ENCODE measurements at regions not wholly inside any gene's neighbourhood (a gene's known extent, or its start where the extent isn't known, plus 50 kb on each side); places are given as distances from the start of the nearest gene placed in this dataset.
"Not testable (repeated sequence)": the region's sequence is repeated elsewhere in the genome, so short reads cannot be mapped to it uniquely, and the experiment has no call there.

DNA sequence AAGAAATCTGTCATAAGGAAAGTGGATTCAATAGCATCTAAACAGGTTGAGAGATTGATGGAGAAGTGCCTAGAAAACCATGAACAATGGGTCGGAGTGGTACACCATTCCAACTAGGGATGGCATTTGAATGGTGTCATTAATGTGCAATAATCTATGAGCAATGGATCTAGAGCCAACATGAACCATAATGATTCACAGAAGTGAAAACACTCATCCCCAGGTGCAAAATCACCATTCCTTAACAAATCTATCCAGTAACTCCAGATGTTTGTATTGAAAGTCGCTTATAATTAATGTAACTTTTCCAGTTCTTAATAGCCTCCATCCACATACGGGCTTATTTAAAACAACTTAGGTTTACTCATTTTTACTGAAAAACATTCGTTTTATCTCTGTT lies 201.3 kb upstream of the ADGRL4 start:
- no peak for DNase-seq

DNA sequence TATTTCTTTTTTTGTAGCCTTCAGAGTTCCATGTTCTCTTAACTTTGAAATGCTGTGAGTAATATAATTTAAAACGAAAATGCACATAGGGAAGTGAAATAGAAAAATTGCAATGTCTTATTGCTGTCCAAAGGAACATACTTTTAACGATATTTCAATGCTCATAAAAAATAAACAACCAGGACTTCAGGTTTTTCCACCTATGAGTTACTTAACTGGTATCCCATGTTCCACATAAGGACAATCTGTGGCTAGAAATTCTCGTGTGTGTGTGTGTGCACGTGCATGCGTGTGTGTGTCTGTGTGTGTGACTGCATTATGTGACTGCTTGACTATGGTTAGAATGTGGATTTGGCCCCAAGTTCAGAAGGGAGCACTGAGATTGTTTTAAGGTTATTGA lies 200.8 kb upstream of the ADGRL4 start:
- no peak for DNase-seq

DNA sequence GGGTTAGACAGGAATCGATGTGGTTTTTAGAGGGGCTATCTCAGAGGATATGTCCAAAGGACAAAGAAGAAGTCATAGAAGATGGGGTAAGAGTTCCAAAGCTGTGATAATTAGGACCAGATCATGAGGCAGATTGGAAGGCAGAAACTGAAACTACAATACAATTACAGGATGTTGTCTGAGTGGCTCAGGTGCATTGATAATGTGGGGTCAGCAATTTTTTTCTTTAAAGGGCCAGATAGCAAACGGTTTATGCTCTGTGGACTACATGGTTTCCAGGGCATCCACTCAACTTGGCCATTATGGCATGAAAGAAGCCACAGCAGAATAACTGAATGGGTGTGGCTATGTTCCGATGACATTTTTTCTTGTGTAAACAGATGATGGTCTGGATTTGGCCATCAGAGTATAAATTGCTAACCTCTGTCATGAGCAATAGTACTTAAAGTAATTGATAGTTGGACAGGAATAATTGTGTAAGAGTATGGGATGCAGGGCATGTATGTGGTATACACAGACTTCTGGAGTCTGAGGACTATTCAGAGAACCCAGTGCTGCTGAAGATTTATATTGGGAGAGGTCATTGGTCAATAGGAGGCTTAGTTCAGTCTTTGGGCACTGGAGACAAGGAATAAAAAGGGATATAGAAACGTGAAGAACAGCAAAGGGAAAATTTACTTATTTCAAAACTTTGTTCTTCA lies 198.4 kb upstream of the ADGRL4 start:
- DNase-seq, result no peak

DNA sequence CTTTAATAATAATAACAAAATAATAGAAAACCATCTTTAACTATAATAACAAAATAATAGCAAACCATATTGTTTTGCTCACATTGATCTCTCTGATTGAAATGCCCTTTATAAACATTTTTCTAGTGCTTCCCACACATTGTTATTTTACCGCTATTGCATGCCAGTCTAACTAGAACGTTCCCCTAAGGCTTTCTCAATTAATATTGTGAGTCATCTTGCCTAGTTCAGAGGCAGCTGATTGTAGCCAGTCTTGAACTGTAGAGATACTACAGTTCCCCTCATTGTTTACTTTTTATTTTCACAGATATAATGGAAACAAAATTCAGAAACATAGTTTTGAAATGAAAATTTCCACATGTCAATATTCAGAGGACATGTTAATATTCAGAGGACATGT lies 192.3 kb upstream of the ADGRL4 start:
- DNase-seq, result no peak

DNA sequence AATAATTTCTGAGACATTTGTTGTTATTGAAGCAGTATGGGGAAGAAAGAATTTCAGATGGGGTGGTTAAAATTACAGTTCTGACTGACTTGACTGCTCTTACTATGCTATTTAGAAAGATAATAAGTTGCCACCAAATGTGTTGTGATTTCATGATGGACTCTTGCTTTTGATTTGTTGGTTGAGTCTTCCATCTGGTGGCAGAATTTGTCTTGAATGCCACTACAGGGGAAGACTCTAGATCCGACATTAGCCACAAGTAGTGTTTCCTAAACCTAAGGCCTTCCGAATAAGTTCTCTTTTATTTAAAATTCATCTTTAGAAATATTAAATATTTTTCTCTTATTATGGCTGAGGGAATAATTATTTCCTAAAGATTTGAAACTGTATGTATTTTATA lies 190.9 kb upstream of the ADGRL4 start:
- no peak for DNase-seq

DNA sequence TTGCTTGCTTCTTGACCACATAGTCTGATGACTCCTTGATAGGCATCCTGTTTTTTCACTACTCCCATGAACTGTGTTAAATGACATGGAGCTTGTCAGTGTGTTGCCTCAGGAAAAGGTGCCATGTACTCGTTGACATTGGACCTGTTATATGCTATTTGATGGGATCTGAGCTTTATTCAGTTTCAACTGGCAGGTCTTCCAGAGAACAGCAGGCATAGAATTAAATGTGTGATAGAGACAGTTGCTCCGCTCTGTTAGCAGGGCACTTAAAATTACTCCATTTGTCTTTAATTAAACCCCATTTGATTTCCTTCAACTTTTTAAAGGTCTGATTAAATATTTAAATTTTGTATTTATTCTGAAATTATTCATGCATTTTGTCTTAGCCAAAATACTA lies 189.7 kb upstream of the ADGRL4 start:
- no peak for DNase-seq

DNA sequence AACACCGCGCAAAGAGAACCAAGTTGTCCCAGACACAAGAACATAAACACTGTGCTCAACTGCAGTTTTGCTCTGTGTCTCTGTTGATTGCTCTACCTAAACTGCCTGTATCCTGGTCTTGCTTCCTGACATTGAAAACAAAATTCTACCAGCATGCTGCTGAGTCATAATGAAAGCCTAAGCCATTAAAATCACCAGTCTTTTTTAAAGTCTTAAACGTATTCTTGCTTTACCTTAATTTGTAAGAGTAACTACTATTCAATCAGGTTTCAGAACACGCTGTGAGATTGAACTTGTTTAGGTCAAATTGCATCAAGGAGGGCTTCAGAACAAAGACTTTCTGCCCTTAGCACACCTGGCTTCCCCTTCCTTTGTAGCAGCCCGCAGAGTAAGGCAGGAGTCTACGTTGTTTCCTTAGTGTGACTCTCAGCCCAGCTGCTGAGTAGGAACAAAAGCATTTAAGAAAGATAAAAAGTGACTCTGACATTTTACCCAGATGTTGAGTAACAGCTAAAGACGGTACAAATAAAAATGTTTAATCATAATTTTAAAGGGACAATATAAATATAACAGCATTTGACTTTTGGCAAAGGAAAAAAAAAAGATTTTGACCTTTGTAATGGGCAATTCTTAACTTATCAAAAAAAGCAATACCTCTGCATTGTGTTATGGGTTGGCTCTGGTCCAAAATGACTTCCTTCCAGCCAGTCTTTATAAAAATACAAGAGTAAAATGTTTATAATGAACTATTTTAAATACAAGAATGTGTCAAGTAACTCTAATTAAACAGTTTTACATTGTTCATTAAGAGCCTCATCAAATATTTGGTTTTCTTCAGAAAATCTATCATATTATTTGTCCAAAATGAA lies 186.9 kb upstream of the ADGRL4 start:
- DNase-seq, result no peak

DNA sequence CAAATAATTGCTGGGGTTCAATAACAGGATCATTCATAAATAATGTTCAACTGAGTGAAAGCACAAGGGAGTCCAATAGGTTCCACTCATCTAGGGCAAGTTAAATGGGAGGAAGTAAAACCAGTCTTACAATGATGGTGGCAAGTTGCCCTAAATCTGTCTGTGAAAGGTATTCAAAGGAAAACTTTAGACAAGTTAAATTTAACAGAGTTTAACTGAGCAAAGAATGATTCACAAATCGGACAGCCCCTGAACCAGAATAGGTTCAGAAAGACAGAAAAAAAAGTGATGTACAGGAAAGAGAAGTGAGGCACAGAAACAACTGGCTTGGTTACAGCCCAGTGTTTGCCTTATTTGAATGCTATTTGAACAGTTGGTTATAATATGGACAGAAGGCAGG lies 183.5 kb upstream of the ADGRL4 start:
- no peak for DNase-seq

DNA sequence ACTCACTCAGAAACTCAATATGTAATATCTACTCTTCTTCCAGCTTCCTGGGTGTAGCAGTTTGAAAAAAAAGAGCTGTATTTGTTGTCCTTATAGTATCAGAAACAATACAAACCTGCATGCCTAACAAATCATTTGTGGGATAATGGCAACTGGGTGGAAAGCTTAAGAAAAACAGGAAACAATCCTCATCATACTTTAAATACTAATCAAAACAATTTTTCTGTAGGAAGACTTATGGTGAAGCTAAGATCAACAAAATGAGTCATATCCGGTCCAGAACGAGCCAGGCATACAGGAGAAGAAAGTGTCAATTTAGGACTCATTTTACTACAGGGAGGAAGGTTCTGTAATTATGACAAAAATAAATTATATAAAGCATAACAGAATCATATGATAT lies 181.8 kb upstream of the ADGRL4 start:
- no peak for DNase-seq

DNA sequence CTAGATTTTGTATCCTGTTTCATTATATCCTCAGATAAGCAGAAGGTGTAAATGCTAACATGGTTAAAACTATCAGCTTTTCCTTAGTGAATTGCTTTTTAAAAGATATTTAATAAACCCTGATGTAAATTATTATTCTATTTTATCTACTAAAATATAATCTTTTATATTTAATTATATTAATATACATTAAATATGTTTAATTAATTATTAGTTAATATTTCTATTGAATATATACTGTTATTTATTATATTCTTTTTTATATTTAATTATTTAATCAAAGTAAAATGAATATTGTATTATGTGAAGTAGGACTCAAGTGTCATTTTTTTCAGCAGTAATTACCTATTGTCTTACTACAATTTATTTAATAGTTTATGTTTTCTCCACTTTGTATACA lies 179.7 kb upstream of the ADGRL4 start:
- no peak for DNase-seq

DNA sequence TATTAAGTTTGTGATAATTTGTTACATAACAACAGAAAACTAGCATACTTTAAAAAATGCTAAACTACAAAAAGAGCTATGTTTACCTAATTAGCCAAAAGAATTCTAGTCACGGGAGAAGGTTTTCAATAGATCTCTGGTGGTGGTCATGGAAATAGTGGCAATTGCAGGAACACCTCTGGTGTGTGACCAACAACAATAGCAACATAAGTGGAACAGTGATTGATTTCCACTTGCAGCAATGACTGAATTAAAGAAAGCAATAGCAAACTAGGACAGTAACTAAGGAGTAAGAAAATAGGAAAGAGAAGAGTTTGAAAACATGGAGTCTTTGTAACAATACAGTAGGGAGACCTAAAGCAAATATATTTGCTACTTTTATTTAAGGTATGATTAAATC lies 171.3 kb upstream of the ADGRL4 start:
- DNase-seq, result no peak

DNA sequence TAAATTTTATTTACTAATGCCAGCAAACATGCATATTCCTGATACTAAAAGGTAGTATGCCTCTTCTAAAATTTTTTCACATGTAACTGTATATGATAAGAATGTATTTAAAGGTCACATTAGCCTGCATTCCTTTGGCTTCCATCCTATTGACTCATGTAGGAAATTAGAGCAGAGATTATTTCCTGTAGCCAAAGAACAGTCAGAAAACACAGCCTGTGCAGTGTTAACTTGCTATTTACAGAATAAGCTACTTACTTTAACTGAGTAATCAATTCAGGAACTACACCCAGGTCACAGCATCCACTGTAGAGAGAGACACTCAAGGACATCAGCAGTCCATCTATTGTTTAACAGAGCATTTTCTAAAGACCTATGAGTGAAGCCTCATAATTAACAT lies 154.5 kb upstream of the ADGRL4 start:
- no peak for DNase-seq

DNA sequence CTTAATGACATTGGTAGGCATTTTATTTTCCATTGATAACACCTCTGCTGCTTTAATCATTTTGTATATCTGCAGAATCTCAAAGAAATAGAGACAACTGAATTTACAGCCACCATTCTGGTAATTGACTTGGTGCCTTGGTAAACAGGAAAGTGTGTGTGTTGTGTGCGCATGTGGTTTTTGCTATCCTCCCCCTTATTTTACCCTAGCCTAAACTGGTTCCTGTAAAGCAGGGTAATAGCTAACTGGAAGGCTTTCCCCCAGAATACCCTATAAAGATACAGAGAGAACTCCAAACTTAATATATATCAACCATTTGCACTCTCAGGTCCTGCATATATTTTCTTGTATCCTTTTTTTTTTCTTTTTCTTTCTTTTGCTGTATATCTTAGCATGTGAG lies 149.5 kb upstream of the ADGRL4 start:
- DNase-seq, result no peak

DNA sequence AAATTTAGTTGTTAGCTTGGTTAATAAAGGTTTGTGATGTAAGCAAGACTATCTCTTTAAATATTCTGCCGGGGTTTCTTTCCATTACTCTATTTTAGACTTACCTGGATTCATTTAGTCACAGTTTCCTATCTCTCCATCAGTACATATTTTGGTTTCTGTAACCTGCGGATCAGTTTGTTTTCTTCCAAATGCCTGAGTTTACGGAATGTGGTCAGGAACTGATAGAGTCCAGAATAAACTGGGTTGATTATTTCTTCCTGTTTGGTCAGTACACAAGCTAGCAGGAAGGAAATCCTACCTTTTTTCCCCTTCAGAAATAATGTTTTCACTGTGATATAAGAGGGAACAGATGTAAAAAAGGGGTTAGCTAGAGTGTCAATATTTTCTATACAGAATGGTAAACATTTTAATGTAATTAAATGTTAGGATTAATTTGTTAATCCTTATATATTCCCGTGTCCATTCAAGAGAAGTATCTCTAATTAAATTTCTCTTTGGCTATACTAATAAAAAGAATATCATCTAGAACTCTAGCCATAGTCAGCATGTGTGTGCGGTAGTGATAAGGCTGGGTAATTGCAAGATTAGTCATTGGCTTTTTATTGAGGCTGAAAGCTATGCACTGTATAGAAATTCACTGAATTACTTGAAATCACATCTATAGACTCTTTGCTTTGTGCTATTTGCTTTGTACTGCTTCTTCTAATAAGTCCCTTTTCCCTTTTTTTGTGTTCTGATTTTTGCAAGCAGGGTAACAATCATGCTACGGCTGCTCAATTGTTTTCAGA lies 144.7 kb upstream of the ADGRL4 start:
- no peak for DNase-seq

DNA sequence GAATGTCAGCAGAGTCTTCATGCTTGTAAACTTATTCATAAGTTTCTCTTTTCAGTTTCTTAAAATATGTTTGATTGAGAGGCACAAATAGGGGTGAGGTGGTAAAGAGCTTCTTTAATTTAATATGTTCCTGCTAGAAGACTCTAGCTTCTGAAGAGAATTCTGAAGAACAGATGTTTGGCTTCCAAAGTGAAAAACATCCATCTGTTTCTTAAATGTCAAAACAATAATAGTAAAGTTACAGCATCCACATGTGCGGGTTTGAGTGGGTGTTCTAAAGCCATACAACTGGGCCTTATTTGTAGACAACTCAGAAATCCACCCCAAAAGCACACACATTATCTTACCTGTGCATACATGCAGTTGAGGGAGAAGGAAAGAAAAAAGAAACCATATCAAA lies 144.0 kb upstream of the ADGRL4 start:
- DNase-seq, result no peak

DNA sequence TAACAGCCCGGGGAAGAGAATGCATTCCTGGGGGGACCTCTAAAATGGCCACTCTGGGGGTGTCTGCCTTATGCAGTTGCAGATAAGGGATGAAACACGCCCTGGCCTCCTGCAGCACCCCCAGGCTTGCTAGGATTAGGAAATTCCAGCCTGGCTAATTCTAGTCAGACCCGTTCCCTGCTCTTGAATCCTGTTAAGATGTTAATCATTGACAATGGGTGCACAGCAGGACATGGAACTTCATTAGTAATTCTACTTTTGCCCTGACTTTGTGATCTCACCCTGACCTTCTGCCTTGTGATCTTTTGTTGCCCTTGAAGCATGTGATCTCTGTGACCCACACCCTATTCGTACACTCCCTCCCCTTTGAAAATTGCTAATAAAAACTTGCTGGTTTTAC lies 131.7 kb upstream of the ADGRL4 start:
- DNase-seq, result not testable (repeated sequence)

DNA sequence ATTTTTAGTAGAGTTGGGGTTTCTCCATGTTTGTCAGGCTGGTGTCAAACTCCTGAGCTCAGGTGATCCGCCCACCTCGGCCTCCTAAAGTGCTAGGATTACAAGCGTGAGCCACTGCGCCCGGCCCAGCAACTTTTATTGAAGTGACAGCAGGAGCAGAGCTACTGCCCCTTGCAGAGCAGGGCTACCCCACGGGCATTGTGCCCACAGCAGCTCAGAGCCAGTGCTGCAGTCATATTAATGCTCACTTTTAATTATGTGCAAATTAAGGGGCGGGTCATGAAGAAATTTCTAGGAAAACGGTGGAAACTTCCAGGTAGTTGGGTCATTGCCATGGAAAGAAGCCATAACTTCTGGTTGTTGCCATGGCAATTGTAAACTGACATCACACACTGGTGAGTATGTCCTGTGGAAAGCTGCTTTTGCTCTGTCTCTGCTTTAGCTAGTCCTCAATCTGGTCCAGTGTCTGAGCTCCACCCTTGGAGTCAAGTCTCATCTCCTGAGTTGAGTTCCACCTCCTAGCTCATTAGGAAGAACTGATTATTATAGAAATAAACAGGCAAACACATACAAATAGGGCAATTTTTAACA lies 127.3 kb upstream of the ADGRL4 start:
- no peak for DNase-seq

DNA sequence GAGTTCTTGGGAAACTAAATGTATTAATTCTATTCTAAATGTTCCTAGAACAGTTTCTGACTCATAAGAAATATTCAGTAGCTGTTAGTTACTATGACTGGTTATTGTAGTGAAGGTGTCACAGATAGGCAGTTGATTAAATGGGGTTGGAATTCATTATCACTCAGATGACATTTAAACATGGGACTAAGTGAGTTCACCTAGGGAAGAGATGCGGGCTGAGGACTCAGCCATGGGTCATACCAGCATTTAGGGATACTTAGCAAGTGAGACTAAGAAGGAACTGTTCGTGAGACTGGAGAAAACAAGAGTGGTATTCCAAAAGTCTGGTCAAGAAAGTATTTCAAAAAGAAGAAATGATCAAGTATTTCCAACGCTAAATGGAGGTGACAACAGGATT lies 125.1 kb upstream of the ADGRL4 start:
- DNase-seq, result no peak

DNA sequence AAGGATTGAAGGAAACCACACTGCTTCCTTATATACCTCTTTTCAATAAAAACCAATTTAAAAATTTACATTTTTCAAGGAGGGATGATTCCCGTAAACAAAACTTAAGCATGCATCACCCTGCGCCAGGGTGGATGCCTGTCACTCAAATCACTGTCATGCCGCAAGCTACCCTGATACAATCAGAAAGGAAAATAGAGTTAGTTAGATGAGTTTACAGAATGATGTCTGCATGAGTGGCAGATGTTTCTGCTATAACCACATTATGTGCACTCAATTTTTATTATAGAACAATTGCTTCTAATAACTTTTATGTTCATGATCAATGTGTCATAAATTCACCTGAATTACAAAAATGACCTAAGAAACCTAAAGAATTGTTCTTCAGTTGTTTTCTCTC lies 123.4 kb upstream of the ADGRL4 start:
- DNase-seq, result no peak

DNA sequence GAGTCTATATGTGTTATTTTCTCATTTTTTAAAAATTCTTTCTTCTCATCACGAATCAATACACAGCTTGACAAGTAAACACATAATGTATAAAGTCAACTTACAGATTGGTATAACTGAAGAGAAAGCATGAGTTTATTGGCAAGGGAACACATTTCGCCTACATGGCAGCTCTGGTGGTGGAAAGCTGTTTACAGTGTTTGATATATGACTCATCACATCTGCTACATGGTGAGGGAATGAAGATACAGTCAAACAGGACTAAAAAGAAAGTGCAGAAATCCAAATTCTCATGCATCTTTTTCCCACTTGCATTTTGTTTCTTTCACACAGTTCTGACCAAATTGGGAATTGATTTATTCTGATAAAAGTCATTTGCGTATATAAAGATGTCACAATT lies 122.2 kb upstream of the ADGRL4 start:
- DNase-seq, result no peak

DNA sequence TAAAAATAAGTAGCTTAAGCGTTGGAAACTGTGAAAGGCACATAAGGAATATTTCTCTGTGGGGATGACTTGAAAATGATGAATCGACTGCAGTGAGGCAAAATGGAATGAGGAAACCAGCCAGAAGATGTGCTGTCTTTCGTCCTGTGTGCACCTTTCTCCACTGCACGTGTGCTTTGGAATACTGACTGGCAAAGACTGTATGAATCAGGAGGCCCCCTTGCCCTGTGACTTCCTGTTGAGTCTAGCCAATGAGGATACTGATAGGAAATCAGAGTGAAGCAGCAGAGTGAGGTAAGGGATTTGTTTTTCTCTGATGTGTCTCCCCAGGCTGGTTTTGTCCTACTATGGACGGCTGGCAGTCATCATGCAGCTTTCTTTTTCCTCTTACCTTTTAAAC lies 118.2 kb upstream of the ADGRL4 start:
- no peak for DNase-seq

DNA sequence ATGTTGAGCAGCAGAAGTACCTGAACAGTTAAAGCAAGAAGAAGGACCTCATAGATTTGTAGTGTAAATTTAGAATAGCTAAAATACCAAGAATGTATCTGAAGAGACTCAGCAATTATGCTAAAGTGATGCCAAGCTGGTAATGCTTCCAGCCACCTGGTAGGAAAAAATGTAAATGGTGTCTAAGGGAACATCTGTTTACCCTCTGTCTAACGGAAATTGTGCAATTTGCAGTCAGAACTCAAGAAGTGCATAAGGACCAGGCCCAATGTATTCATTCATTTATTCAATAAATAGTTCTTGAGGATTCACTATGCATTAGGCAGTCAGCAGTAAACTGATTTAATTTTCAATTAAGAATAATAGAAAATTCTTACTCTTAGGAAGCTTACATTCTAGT lies 116.0 kb upstream of the ADGRL4 start:
- DNase-seq, result no peak

DNA sequence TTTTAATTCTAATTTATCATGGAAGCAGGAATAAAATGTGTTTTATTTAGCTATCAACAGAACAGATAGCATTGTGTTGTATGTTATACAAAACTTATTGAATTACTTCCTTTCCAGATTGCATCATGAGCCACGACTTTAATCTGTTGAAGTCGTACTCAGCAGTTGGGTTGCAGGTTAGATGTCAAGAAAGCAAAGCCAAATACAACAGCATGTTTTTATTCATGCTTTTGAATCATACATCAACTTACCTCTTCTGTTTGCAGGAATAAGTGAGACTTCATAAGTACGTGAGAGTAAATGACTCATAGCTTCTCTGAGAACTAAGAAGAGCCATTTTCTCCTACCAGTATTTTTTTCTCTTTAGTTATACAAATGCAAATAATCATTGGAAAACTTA lies 110.8 kb upstream of the ADGRL4 start:
- DNase-seq, result no peak

DNA sequence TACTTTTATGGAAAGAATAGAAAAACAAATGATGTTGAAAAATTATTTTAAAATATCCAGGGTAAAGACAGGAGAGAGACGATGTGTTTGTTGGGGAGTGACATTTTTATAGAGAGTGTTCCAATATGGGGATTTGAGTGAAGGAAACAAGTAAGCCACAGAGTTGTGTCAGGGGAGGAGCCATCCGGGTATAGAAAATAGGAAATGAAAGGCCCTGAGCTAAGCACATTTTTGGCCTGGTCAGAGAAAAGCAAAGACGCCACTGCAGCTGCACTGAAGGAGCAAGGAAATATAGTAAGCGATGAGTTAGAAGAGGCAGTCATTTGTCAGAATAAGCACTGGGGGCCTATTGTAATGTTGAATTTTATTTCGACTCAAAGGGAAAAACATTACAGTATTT lies 107.3 kb upstream of the ADGRL4 start:
- no peak for DNase-seq
